ENCODE measurements at regions not wholly inside any gene's neighbourhood (a gene's known extent, or its start where the extent isn't known, plus 50 kb on each side); places are given as distances from the start of the nearest gene placed in this dataset.

DNA sequence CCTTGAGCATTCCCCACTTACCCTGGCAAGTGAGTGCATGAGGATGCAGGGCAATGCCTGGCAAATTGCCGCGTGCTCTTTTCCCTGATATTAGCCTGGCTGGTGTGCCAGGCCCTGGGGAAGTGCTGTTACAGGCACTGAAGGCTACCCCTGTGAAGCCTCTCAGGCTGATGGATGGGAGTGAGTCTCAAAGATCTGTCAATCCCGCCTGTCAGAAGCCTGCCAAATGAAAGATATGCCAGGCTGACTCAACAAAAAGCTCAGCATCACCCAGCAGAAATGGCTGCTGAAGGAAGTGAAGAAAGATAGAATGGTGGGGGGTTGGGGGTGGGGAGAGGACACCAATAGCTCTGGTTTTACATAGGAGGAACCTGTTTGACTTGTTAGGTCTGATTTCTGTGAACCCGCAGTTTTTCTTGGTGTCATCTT lies 112.1 kb downstream of the LACC1 start:
- peaks cover 0 to 10% (median 9%) of the 10 kb centered on the region in 3 experiments; a peak in 5 of 7 replicates for H3K36me3 Mint-ChIP-seq (ENCODE audit: insufficient read depth in 1 of 3, low read depth in 3 of 3)
- Histone ChIP-seq H4K5ac (ENCODE audit: insufficient read length, low read depth, low read length) (no peak overlapping the region), H3K18ac (ENCODE audit: insufficient read length, low read depth, low read length) (peak overlapping the region; percentile 7), H2BK15ac (ENCODE audit: low read depth, low read length) (no peak overlapping the region), H3K23ac (ENCODE audit: insufficient read length, low read depth, low read length) (no peak overlapping the region), H3K4ac (ENCODE audit: low read depth, low read length) (no peak overlapping the region), H3K4me1 (ENCODE audit: insufficient read depth, low read length) (peaks cover 4% of the 10 kb centered on the region; the same call in 1 of the 2 replicates), H2BK12ac (ENCODE audit: insufficient read length, low read depth, low read length) (no peak overlapping the region), H4K8ac (replicated peaks; ENCODE audit: insufficient read length, low read depth, low read length) (no peak overlapping the region), H3K79me1 (ENCODE audit: insufficient read depth, low read depth, low read length, poor library complexity, severe bottlenecking) (no peaks in the 10 kb centered on the region), H3K56ac (ENCODE audit: insufficient read length, low read depth, low read length) (no peak overlapping the region), H3K27me3 (ENCODE audit: insufficient read depth, low read length) (no peaks in the 10 kb centered on the region), H4K20me1 (ENCODE audit: control insufficient read depth, insufficient read depth, insufficient read length) (no peaks in the 10 kb centered on the region), H3K27ac (ENCODE audit: insufficient read length, low read depth, low read length) (no peak overlapping the region), H2BK120ac (ENCODE audit: low read depth, low read length, poor library complexity, severe bottlenecking) (no peak overlapping the region), H2AFZ (ENCODE audit: low read length) (no peak overlapping the region), H3K14ac (ENCODE audit: insufficient read depth, low read length) (no peak overlapping the region), H3K4me2 (ENCODE audit: insufficient read depth, insufficient read length, low read length) (no peak overlapping the region), H3K79me2 (ENCODE audit: insufficient read depth, low read length) (no peaks in the 10 kb centered on the region), H3T11ph (ENCODE audit: low read length) (no peak overlapping the region), H3K9me3 (ENCODE audit: control insufficient read depth, low read depth, low read length) (no peaks in the 10 kb centered on the region), H2BK5ac (ENCODE audit: insufficient read length, low read length) (no peak overlapping the region), H4K91ac (ENCODE audit: insufficient read length, low read depth, low read length) (no peak overlapping the region), H3K9ac (ENCODE audit: extremely low read depth, insufficient read length, low read length) (no peak overlapping the region), H2BK20ac (ENCODE audit: low read depth, low read length, poor library complexity, severe bottlenecking) (no peak overlapping the region), H3K23me2 (ENCODE audit: insufficient read length, low read depth, low read length, poor library complexity, severe bottlenecking) (no peaks in the 10 kb centered on the region), H2AK5ac (ENCODE audit: insufficient read length, low read length) (no peak overlapping the region)
- H3K4me3 Mint-ChIP-seq, result no peak overlapping the region
- no CpG with 5 or more reads among the region's 4 CpGs for WGBS (ENCODE audit: extremely low coverage, insufficient read length, low lambda C conversion rate)
- peaks cover 13 to 18% of the 10 kb centered on the region in 2 experiments for H3K9me3 Mint-ChIP-seq
- TF ChIP-seq, protein P1, sequence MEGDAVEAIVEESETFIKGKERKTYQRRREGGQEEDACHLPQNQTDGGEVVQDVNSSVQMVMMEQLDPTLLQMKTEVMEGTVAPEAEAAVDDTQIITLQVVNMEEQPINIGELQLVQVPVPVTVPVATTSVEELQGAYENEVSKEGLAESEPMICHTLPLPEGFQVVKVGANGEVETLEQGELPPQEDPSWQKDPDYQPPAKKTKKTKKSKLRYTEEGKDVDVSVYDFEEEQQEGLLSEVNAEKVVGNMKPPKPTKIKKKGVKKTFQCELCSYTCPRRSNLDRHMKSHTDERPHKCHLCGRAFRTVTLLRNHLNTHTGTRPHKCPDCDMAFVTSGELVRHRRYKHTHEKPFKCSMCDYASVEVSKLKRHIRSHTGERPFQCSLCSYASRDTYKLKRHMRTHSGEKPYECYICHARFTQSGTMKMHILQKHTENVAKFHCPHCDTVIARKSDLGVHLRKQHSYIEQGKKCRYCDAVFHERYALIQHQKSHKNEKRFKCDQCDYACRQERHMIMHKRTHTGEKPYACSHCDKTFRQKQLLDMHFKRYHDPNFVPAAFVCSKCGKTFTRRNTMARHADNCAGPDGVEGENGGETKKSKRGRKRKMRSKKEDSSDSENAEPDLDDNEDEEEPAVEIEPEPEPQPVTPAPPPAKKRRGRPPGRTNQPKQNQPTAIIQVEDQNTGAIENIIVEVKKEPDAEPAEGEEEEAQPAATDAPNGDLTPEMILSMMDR (conservative IDR thresholded peaks at IDR 0.05), result no peak
- no peak overlapping the region; a peak in 1 of 7 replicates for H3K27ac Mint-ChIP-seq
- peaks cover 13 to 15% of the 10 kb centered on the region in 2 experiments for H3K4me1 Mint-ChIP-seq
- H3K27me3 Mint-ChIP-seq (ENCODE audit: low read depth), result peaks cover 1% of the 10 kb centered on the region; the same call in 1 of the 2 replicates
- no peak for DNase-seq

Data from H9 (cell line).